Thymus (tissue), 11 donors: ENCODE measurements at regions not wholly inside any gene's neighbourhood (a gene's known extent, or its start where the extent isn't known, plus 50 kb on each side); places are given as distances from the start of the nearest gene placed in this dataset.
"Not testable (repeated sequence)": the region's sequence is repeated elsewhere in the genome, so short reads cannot be mapped to it uniquely, and the experiment has no call there.

Source experiments
- DNase-seq, 9 donors: peaks; one replicate each; pipeline ENCODE4 v3.0.0-alpha.2; 2013; ENCODE audit warnings: low spot score in 9 of 9, low read depth in 6 of 9, missing footprints in 1 of 9
- H3K27ac ChIP-seq, 2 donors: one replicate each; pipeline ENCODE4 v1.5.1; 2013; ENCODE audit warnings: control low read depth in 1 of 2, low read depth in 1 of 2, low read length in 1 of 2, mild to moderate bottlenecking in 1 of 2, moderate library complexity in 1 of 2
- H3K27me3 ChIP-seq, 2 donors: one replicate each; pipeline ENCODE4 v1.5.1; 2013; ENCODE audit warnings: low read length in 1 of 2; ENCODE audit not compliant: control insufficient read depth in 2 of 2, insufficient read depth in 1 of 2
- H3K36me3 ChIP-seq, 2 donors: one replicate each; pipeline ENCODE4 v1.5.1; 2013; ENCODE audit warnings: low read length in 1 of 2, mild to moderate bottlenecking in 1 of 2, moderate library complexity in 1 of 2; ENCODE audit not compliant: control insufficient read depth in 2 of 2, insufficient read depth in 2 of 2
- H3K4me1 ChIP-seq, 2 donors: one replicate each; pipeline ENCODE4 v1.5.1; 2013; ENCODE audit warnings: low read length in 2 of 2; ENCODE audit not compliant: control insufficient read depth in 2 of 2, insufficient read depth in 2 of 2
- H3K4me3 ChIP-seq, 2 donors: one replicate each; pipeline ENCODE4 v1.5.1; 2013; ENCODE audit warnings: low read length in 2 of 2, control low read depth in 1 of 2, mild to moderate bottlenecking in 1 of 2
- H3K9me3 ChIP-seq, 2 donors: one replicate each; pipeline ENCODE4 v1.5.1; 2013; ENCODE audit warnings: low read length in 1 of 2, mild to moderate bottlenecking in 1 of 2; ENCODE audit not compliant: control insufficient read depth in 2 of 2, insufficient read depth in 1 of 2
- whole genome bisulfite sequencing: extraction: QIAGEN DNeasy Blood & Tissue Kit; methylation state at CpG from one replicate; pipeline ENCODE4 v1.1.7; 2013; 5-methylcytosine and 5-hydroxymethylcytosine counted together
- donor health status: healthy.

DNA sequence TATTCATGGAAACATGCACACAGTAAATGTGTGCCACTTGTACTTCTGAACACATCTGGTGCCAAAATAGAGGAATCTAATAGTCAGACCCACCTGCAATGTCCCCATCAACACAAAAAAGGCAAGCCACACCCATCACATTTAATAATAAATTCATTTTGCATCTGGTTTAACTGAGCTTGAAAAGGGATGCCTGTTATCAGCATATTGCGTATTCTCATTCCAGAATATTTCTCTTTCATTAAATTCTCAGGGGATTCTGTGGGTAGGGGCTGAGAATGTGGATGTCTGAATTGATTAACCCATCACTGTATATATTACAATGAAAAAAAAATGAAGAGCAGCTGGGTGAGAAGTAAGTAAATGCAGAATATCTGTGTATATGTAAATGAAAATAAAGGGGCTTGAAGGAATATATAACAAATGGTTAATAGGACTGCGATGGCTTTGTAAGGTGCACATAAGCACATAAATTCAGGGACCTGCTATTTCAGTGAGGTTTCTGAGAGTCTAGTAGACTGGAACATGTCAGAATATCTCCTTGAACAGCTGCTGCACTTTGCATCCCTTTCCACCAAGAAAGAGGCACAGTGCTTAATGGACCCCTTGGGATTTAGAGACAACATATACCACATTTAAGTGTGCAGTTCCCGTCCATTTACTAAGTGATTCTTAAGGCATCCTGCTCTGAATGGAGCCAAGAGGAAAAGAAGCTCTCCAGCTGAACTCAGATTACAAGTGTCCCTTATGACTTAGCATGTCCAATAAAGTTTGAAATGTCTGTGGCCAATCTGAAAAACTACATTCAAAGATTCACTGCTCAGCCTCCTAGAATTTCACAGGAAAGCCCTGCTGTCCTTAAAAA lies 104.1 kb upstream of the NIPBL start:
- Histone ChIP-seq H3K27me3 (no peaks in the 10 kb centered on the region), H3K4me3 (no peak overlapping the region), H3K36me3 (no peaks in the 10 kb centered on the region), H3K4me1 (no peaks in the 10 kb centered on the region), H3K9me3 (no peaks in the 10 kb centered on the region), H3K27ac (no peak overlapping the region)
- 95% methylated on average over 3 of the region's 3 CpGs for WGBS
- DNase-seq = no peak

DNA sequence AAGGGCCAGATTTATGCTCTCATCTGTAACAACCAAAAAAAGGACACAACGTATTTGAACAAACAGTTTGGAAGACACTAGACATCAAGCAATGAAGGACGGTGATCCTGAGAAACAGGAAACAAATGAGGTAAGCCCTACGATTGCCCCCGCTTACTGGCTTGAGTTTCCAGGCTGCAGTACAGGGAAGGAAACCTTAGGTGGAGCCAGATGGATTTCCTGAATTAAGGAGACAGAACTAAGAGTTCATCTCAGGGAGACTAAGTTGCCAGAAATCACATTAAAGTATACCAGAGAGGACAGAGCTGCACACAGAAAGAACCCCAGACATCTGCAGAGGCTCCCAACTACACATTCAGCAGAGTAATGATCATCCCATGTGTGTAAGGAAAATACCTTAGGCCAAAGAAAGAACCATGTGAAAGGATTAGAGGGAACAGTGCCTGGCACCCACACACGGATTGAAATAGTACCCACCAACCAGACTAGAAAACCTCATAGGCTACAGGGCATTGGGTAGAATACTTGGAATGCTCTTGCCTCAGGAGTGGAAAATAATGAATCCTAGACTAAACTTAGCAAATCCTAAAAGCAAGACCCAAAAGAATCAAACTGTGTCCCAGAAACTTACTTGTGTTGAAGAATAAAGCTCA lies 99.3 kb upstream of the NIPBL start:
- Histone ChIP-seq H3K4me3 (no peak overlapping the region), H3K9me3 (no peaks in the 10 kb centered on the region), H3K36me3 (no peaks in the 10 kb centered on the region), H3K27ac (no peak overlapping the region), H3K4me1 (no peaks in the 10 kb centered on the region), H3K27me3 (no peaks in the 10 kb centered on the region)
- peak in 1 of 9 donors; percentile 2 for DNase-seq
- 60% methylated on average over 5 of the region's 5 CpGs for WGBS

DNA sequence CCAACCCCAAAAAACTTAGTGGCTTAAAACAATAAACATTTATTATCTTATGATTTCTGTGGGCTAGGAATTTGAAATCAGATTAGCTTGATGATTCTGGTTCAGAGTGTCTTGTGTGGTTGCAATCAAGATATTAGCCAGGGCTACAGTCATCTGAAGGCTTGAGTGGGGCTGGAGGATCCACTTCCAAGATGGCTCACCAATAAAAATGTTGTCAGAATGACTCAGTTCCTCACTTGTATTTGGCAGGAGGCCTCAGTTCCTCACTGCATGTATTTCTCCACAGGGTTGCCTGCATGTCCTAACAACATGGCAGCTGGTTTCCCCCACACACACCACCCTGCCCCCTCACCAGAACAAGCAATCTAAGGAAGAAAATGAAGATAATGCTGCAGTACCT lies 98.2 kb upstream of the NIPBL start:
- Histone ChIP-seq H3K27me3 (no peaks in the 10 kb centered on the region), H3K36me3 (no peaks in the 10 kb centered on the region), H3K4me1 (no peaks in the 10 kb centered on the region), H3K4me3 (no peak overlapping the region), H3K27ac (no peak overlapping the region), H3K9me3 (peaks cover 0 to 4% of the 10 kb centered on the region in 2 donors)
- no peak for DNase-seq

DNA sequence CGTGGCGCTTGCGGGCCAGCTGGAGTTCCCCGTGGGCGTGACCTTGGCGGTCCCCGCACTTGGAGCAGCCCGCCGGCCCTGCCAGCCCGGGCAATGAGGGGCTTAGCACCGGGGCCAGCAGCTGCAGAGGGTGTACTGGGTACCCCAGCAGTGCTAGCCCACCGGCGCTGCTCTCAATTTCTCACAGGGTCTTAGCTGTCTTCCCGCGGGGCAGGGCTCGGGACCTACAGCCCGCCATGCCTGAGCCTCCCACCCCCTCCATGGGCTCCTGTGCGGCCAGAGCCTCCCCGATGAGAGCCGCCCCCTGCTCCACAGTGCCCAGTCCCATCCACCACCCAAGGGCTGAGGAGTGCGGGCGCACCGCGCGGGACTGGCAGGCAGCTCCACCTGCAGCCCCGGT lies 94.0 kb upstream of the NIPBL start:
- not testable (repeated sequence) for DNase-seq

DNA sequence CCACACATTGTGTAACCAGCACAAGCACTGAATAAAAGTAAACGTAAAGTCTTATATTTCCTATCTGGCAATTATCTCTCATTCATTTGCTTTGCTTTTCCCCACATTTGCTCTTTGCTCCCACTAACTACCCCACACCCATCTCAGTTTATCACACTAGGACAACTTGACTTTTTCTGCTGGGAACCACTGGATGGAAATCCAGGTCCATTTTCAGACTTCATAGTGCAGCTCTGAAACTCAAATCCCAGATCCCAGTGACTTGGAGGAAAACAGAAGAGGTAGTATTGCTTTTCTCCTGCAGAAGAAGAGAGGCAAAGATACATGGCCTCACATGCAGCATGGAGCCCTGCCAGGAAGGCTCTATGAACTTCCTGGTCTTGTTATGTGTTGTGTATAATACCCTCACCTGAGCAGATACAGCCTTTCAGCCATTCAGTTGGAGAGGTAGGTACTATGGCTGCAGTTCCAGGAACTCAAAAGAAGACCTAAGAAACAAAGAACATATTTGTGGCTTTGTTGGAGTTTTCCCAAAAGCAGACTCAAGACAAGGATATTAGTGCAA lies 90.0 kb upstream of the NIPBL start:
- no peak overlapping the region for H3K27ac ChIP-seq
- no peaks in the 10 kb centered on the region for H3K27me3 ChIP-seq
- H3K4me3 ChIP-seq = no peak overlapping the region
- no peak for DNase-seq
- H3K4me1 ChIP-seq = no peaks in the 10 kb centered on the region
- no peaks in the 10 kb centered on the region for H3K36me3 ChIP-seq
- WGBS = 95% methylated on average over 1 of the region's 1 CpG
- H3K9me3 ChIP-seq = peaks cover 0 to 4% of the 10 kb centered on the region in 2 donors

More for the DNA sequence above, 94.0 kb upstream of the NIPBL start:
- not testable (repeated sequence) for H3K27me3 ChIP-seq, H3K36me3 ChIP-seq, H3K9me3 ChIP-seq, H3K4me1 ChIP-seq, H3K27ac ChIP-seq, H3K4me3 ChIP-seq
- 95% methylated on average over 26 of the region's 26 CpGs for WGBS

DNA sequence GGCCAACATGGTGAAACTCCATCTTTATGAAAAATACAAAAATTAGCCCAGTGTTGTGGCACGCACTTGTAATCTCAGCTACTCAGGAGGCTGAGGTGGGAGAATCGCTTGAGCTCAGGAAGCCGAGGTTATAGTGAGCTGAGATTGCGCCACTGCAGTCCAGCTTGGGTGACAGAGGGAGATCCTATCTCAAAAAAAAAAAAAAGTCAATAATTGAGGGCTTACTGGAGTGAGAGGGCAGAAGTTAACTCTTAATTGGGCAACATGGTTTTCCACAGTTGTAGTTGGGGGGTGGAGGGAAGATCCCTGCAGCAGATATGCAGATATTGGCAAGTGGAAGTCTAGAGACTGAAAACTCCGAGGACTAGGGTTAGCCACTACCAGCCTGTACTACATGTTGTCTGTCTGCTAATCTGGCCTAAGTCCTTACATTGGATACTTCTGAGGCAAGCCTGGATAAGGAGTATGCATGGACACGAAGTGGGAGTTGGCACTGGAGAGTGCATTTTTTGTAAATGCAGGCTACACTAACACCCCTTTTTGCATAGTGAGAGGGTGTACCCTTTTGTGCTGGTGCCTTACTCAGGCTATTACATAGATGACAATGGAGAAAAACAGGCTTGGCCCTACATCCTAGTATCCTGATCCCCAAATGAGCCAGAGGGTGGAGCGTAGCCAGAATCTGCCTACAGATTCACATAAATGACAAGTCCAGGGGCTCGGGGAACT lies 89.0 kb upstream of the NIPBL start:
- H3K36me3 ChIP-seq = no peaks in the 10 kb centered on the region
- peaks cover 0 to 3% of the 10 kb centered on the region in 2 donors for H3K9me3 ChIP-seq
- no peak overlapping the region for H3K27ac ChIP-seq
- H3K27me3 ChIP-seq = no peaks in the 10 kb centered on the region
- no peak for DNase-seq
- no peaks in the 10 kb centered on the region for H3K4me1 ChIP-seq
- H3K4me3 ChIP-seq = no peak overlapping the region
- WGBS = 89% methylated on average over 8 of the region's 8 CpGs

DNA sequence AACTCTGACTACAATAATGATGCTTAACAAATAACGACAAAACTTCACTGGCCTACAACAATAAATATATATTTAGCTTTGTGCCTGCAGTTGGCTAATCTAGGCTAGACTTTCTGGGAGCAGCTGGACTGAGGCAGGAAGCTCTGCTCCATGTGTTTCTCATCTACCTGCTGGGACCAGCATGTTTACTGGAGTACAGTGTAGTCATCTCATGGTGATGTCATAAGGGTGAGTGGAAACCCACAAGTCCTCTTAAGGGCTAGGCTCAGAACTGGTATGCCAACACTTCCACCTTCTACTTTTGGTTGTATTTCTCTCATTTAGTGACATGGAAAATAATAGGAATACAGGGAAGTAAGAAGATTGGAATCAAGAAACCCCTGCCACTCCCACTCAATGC lies 85.7 kb upstream of the NIPBL start:
- Histone ChIP-seq H3K27me3 (no peaks in the 10 kb centered on the region), H3K4me1 (no peaks in the 10 kb centered on the region), H3K4me3 (no peak overlapping the region), H3K27ac (no peak overlapping the region), H3K9me3 (no peaks in the 10 kb centered on the region), H3K36me3 (no peaks in the 10 kb centered on the region)
- DNase-seq = no peak
- 97% methylated on average over 1 of the region's 1 CpG for WGBS

DNA sequence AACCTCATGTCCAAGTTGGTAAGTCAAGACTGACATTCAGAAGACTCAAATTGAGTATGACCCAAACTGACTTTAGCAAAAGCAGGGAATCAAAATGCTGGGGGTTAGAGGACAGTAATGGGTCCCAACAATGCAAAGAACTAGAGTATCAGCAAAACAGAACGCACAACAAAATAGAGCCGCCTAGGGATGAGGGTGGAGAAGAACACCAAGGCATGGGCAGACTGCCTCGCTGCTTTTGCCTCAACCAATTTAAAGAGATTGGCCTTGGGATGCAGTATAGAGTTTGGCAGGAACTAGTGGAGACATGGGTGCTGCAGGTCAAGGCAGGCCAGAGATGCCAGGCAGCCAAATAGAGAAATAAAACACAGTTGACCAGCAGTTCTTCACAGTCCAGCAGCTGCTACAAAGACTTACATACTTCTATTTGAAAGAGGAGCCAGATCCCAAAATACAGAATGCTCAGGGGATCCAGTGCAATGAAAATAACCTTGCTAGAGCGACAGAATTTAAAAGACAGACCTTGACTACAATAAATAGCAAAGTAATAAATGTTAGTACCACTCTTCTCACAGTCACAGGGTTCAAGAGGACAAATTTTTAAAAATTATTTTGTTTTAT lies 83.9 kb upstream of the NIPBL start:
- Histone ChIP-seq H3K36me3 (no peaks in the 10 kb centered on the region), H3K4me1 (no peaks in the 10 kb centered on the region), H3K4me3 (no peak overlapping the region), H3K9me3 (no peaks in the 10 kb centered on the region), H3K27ac (no peak overlapping the region), H3K27me3 (no peaks in the 10 kb centered on the region)
- no peak for DNase-seq
- 97% methylated on average over 4 of the region's 4 CpGs for WGBS
